ENCODE measurements at regions not wholly inside any gene's neighbourhood (a gene's known extent, or its start where the extent isn't known, plus 50 kb on each side); places are given as distances from the start of the nearest gene placed in this dataset.
"Not testable (repeated sequence)": the region's sequence is repeated elsewhere in the genome, so short reads cannot be mapped to it uniquely, and the experiment has no call there.

GRCh38 chr1:120994614-120995013 is 105.0 kb downstream of the PPIAL4A start:
- TF ChIP-seq, protein P1, sequence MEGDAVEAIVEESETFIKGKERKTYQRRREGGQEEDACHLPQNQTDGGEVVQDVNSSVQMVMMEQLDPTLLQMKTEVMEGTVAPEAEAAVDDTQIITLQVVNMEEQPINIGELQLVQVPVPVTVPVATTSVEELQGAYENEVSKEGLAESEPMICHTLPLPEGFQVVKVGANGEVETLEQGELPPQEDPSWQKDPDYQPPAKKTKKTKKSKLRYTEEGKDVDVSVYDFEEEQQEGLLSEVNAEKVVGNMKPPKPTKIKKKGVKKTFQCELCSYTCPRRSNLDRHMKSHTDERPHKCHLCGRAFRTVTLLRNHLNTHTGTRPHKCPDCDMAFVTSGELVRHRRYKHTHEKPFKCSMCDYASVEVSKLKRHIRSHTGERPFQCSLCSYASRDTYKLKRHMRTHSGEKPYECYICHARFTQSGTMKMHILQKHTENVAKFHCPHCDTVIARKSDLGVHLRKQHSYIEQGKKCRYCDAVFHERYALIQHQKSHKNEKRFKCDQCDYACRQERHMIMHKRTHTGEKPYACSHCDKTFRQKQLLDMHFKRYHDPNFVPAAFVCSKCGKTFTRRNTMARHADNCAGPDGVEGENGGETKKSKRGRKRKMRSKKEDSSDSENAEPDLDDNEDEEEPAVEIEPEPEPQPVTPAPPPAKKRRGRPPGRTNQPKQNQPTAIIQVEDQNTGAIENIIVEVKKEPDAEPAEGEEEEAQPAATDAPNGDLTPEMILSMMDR (conservative IDR thresholded peaks at IDR 0.05; ENCODE audit: low read depth, low read length) = not testable (repeated sequence)
- not testable (repeated sequence) for TF ChIP-seq EZH2 (IDR thresholded peaks at IDR 0.05; ENCODE audit: low read length, unreplicated experiment)

Data from PC-3 (cell line).